Coronary artery (tissue), 2 donors: ENCODE measurements at regions not wholly inside any gene's neighbourhood (a gene's known extent, or its start where the extent isn't known, plus 50 kb on each side); places are given as distances from the start of the nearest gene placed in this dataset.
"Not testable (repeated sequence)": the region's sequence is repeated elsewhere in the genome, so short reads cannot be mapped to it uniquely, and the experiment has no call there.

Experiments
- DNase-seq: peaks from one replicate; pipeline ENCODE4 v3.0.0-alpha.2; 2017; ENCODE audit warnings: low spot score
- H3K27ac ChIP-seq, 2 donors: fragments of 200-600 bp; sonication (generic); one replicate each; pipeline ENCODE4 v1.5.1; 2016 to 2019
- H3K4me3 ChIP-seq: fragments of 200-600 bp; sonication (generic); 2 replicates; pipeline ENCODE4 v1.5.1; 2016; ENCODE audit warnings: mild to moderate bottlenecking, moderate library complexity
- CTCF ChIP-seq: fragments of 200-600 bp; sonication (generic); IDR thresholded peaks from one replicate; pipeline ENCODE4 v1.5.1; 2019; ENCODE audit warnings: antibody characterized with exemption

GRCh38 chr2:75915851-75916634 is 205.3 kb upstream of the GCFC2 start:
- TF ChIP-seq CTCF, result no peak
- Histone ChIP-seq H3K27ac (no peak overlapping the region), H3K4me3 (no peak overlapping the region)
- no peak for DNase-seq

- DNase-seq, result no peak
- Histone ChIP-seq H3K4me3 (no peak overlapping the region), H3K27ac (no peak overlapping the region)
- no peak for TF ChIP-seq CTCF
Measured at GRCh38 chr2:75896779-75897366, 186.2 kb upstream of the GCFC2 start.

- no peak overlapping the region for H3K27ac ChIP-seq
- no peak for DNase-seq
- TF ChIP-seq CTCF, result no peak
- no peak overlapping the region for H3K4me3 ChIP-seq
Measured at GRCh38 chr2:75894170-75894569, 183.5 kb upstream of the GCFC2 start.

- no peak overlapping the region for H3K4me3 ChIP-seq
- no peak for DNase-seq
- TF ChIP-seq CTCF, result no peak
- no peak overlapping the region for H3K27ac ChIP-seq
Measured at GRCh38 chr2:75892490-75892889, 181.8 kb upstream of the GCFC2 start.

GRCh38 chr2:75882530-75882929 is 171.8 kb upstream of the GCFC2 start:
- no peak for TF ChIP-seq CTCF
- Histone ChIP-seq H3K4me3 (no peak overlapping the region), H3K27ac (no peak overlapping the region)
- no peak for DNase-seq

DNA sequence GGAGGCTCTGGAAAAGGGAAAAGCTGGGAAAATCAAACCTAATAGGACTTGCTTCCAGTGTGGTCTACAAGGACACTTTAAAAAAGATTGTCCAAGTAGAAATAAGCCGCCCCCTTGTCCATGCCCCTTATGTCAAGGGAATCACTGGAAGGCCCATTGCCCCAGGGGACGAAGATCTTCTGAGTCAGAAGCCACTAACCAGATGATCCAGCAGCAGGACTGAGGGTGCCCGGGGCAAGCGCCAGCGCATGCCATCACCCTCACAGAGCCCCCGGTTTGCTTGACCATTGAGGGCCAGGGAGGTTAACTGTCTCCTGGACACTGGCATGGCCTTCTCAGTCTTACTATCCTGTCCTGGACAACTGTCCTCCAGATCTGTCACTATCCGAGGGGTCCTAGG is 164.9 kb upstream of the GCFC2 start:
- H3K27ac ChIP-seq, DNase-seq, H3K4me3 ChIP-seq: not testable (repeated sequence)

GRCh38 chr2:75871762-75872614 is 161.3 kb upstream of the GCFC2 start:
- not testable (repeated sequence) for DNase-seq, H3K4me3 ChIP-seq

More at GRCh38 chr2:75871762-75872614, 161.3 kb upstream of the GCFC2 start:
- H3K27ac ChIP-seq, result not testable (repeated sequence)
